ENCODE measurements at regions not wholly inside any gene's neighbourhood (a gene's known extent, or its start where the extent isn't known, plus 50 kb on each side); places are given as distances from the start of the nearest gene placed in this dataset.

DNA sequence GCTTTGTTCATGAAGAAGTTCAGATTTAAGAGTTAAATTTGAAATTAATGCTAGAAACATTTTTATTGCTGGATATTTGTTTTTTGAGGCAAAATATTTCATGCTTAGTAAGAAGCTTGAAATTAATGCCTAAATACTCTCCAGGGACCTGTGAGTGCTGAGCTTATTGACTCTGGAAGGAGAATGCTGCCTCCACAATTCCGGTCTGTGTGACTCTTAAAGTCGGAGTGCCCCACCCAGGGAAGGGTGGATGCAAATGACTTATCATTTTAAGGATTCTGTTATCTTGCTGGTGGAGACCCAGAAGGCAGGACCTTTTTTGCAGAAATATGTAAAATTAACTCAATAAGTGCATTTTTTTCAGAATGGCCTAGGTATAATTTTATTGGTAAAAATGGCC is 143.8 kb upstream of the RXFP2 start:
- H3K18ac ChIP-seq (ENCODE audit: extremely low read depth, low read length) = no peak overlapping the region
- H3K79me2 ChIP-seq (ENCODE audit: control insufficient read depth in 1 of 2, insufficient read depth in 2 of 2, low read length in 2 of 2) = no peaks in the 10 kb centered on the region
- no peak overlapping the region for H2BK5ac ChIP-seq (ENCODE audit: low read depth, low read length)
- no peaks in the 10 kb centered on the region for H3K9me3 ChIP-seq (ENCODE audit: insufficient read depth in 2 of 2, low read depth in 1 of 2, low read length in 1 of 2)
- no peak for FAIRE-seq
- H2AK5ac ChIP-seq (ENCODE audit: low read depth, low read length) = no peak overlapping the region
- H4K5ac ChIP-seq (ENCODE audit: insufficient read length, low read depth, low read length) = no peak overlapping the region
- H4K8ac ChIP-seq (ENCODE audit: extremely low read depth, insufficient read depth, low read length) = no peak overlapping the region
- POLR2A ChIA-PET (ENCODE audit: partially characterized antibody) = no interaction called here
- H3K23me2 ChIP-seq (ENCODE audit: low read depth, low read length) = no peaks in the 10 kb centered on the region
- no peaks in the 10 kb centered on the region for H3K36me3 ChIP-seq (ENCODE audit: control insufficient read depth in 2 of 4, insufficient read depth in 4 of 4, low read length in 3 of 4)
- no peak for TF ChIP-seq JUND (IDR thresholded peaks at IDR 0.05; ENCODE audit: low read length)
- no peak for TF ChIP-seq TBP (IDR thresholded peaks at IDR 0.05; ENCODE audit: low read depth, low read length)
- H3K79me1 ChIP-seq (ENCODE audit: low read depth, low read length) = no peaks in the 10 kb centered on the region
- 97% methylated on average over 2 of the region's 2 CpGs; no CpG with 5 or more reads in 1 of the 2 experiments for WGBS, 2 experiments (ENCODE audit: extremely low coverage in 1 of 2, insufficient coverage in 1 of 2, insufficient read length in 1 of 2, insufficient replicate concordance in 2 of 2, low coverage in 1 of 2, low lambda C conversion rate in 2 of 2, missing lambda C conversion rate in 1 of 2)
- no peak overlapping the region for H3K4ac ChIP-seq (replicated peaks; ENCODE audit: insufficient read length, low read depth, low read length)
- no peak overlapping the region for H3K23ac ChIP-seq (ENCODE audit: insufficient read length)
- H2BK12ac ChIP-seq (ENCODE audit: low read depth, low read length) = no peak overlapping the region
- CTCF ChIA-PET (ENCODE audit: partially characterized antibody) = interaction anchor here (2.2 kb wide), 1 partner anchor 9 kb away, joined by 8 read pairs; no protein-coding TSS in a partner anchor
- H3K4me2 ChIP-seq (ENCODE audit: insufficient read depth in 1 of 2, low read depth in 2 of 2, low read length in 2 of 2) = no peak overlapping the region
- H3K4me1 ChIP-seq (replicated peaks in 1 of 4; ENCODE audit: control insufficient read depth in 3 of 4, insufficient read depth in 4 of 4, low read length in 3 of 4) = no peaks in the 10 kb centered on the region; a peak in 1 of 7 replicates
- H3K56ac ChIP-seq (replicated peaks; ENCODE audit: insufficient read length, low read depth, low read length) = no peak overlapping the region
- H3K14ac ChIP-seq (ENCODE audit: insufficient read length) = no peak overlapping the region
- no peak overlapping the region for H2BK15ac ChIP-seq (ENCODE audit: low read length)
- DNase-seq (ENCODE audit: low read depth in 1 of 2, low spot score in 2 of 2) = no peak
- no peak overlapping the region for H3K9ac ChIP-seq (replicated peaks in 1 of 4; ENCODE audit: extremely low read depth in 1 of 4, low read depth in 3 of 4, low read length in 3 of 4)
- no peaks in the 10 kb centered on the region for H4K20me1 ChIP-seq (replicated peaks in 1 of 2; ENCODE audit: control insufficient read depth in 1 of 2, insufficient read depth in 2 of 2, low read length in 2 of 2)
- H3K27me3 ChIP-seq (replicated peaks in 1 of 4; ENCODE audit: control insufficient read depth in 3 of 4, extremely low read depth in 1 of 4, insufficient read depth in 3 of 4, low read length in 3 of 4) = no peaks in the 10 kb centered on the region
- no peak overlapping the region for H2AFZ ChIP-seq (ENCODE audit: low read length)
- no peak overlapping the region for H3K27ac ChIP-seq (ENCODE audit: low read depth, low read length)
- no peak overlapping the region for H2BK20ac ChIP-seq (ENCODE audit: low read length)
- H3K4me3 ChIP-seq (ENCODE audit: extremely low read depth in 1 of 4, insufficient read depth in 2 of 4, low read depth in 3 of 4, low read length in 4 of 4) = no peak overlapping the region
- no peak overlapping the region for H2BK120ac ChIP-seq (replicated peaks; ENCODE audit: low read depth, low read length)
- H4K91ac ChIP-seq (replicated peaks; ENCODE audit: insufficient read length, low read length) = no peak overlapping the region
